GM23338 (cell line): ENCODE measurements at regions not wholly inside any gene's neighbourhood (a gene's known extent, or its start where the extent isn't known, plus 50 kb on each side); places are given as distances from the start of the nearest gene placed in this dataset.

ENCODE experiments used
- ATAC-seq: fragments of 200-7000 bp; cut with Tn5 transposase; 3 replicates; pipeline ENCODE4 v1.9.1; 2020
- DNase-seq: peaks from one replicate; pipeline ENCODE4 v3.0.0-alpha.2; 2015; ENCODE audit warnings: low spot score
- H2AFZ ChIP-seq: fragments of 200-600 bp; sonication (generic); 2 replicates; pipeline ENCODE4 v1.8.0; 2016; ENCODE audit warnings: antibody characterized with exemption, mild to moderate bottlenecking, moderate library complexity
- H3F3A ChIP-seq: fragments of 200-600 bp; sonication (generic); replicated peaks from 2 replicates; pipeline ENCODE4 v1.8.0; 2017; ENCODE audit warnings: antibody characterized with exemption, mixed run types, low read depth
- H3K27ac ChIP-seq: fragments of 200-600 bp; sonication (generic); 2 replicates; pipeline ENCODE4 v1.6.1; 2016; ENCODE audit warnings: low read depth
- H3K27me3 ChIP-seq: fragments of 200-600 bp; sonication (generic); 2 replicates; pipeline ENCODE4 v1.8.0; 2016; ENCODE audit warnings: mild to moderate bottlenecking, mixed run types, moderate library complexity; ENCODE audit not compliant: insufficient read depth
- H3K36me3 ChIP-seq: fragments of 200-600 bp; sonication (generic); 2 replicates; pipeline ENCODE4 v1.8.0; 2016; ENCODE audit warnings: mild to moderate bottlenecking; ENCODE audit not compliant: insufficient read depth
- H3K4me1 ChIP-seq: fragments of 200-600 bp; sonication (generic); 2 replicates; pipeline ENCODE4 v1.8.0; 2016; ENCODE audit warnings: mild to moderate bottlenecking, moderate library complexity; ENCODE audit not compliant: insufficient read depth
- H3K4me2 ChIP-seq: fragments of 200-600 bp; sonication (generic); 2 replicates; pipeline ENCODE4 v1.7.1; 2017; ENCODE audit warnings: mixed run types
- H3K4me3 ChIP-seq: fragments of 200-600 bp; sonication (generic); 2 replicates; pipeline ENCODE4 v1.6.1; 2016; ENCODE audit warnings: mixed run types
- H3K79me2 ChIP-seq: fragments of 200-600 bp; sonication (generic); replicated peaks from 2 replicates; pipeline ENCODE4 v1.8.0; 2017; ENCODE audit warnings: mild to moderate bottlenecking; ENCODE audit not compliant: insufficient read depth
- H3K9me2 ChIP-seq: fragments of 200-600 bp; sonication (generic); 2 replicates; pipeline ENCODE4 v1.8.0; 2017; ENCODE audit not compliant: insufficient read depth
- H4K20me1 ChIP-seq: fragments of 200-600 bp; sonication (generic); replicated peaks from 2 replicates; pipeline ENCODE4 v1.8.0; 2017; ENCODE audit warnings: mild to moderate bottlenecking; ENCODE audit not compliant: insufficient read depth
- H3K27ac Mint-ChIP-seq: 2 replicates; pipeline ENCODE4 v1.8.0; 2020; ENCODE audit warnings: inconsistent platforms, mild to moderate bottlenecking, moderate library complexity, mixed read lengths
- H3K27me3 Mint-ChIP-seq: 3 replicates; pipeline ENCODE4 v1.8.0; 2022; ENCODE audit warnings: low read depth, mild to moderate bottlenecking, moderate library complexity, mixed read lengths, inconsistent platforms; ENCODE audit not compliant: insufficient read depth, poor library complexity
- H3K36me3 Mint-ChIP-seq: 3 replicates; pipeline ENCODE4 v1.8.0; 2021; ENCODE audit warnings: low read depth, mild to moderate bottlenecking, inconsistent platforms, moderate library complexity, mixed read lengths
- H3K4me1 Mint-ChIP-seq: 3 replicates; pipeline ENCODE4 v1.8.0; 2020; ENCODE audit warnings: mild to moderate bottlenecking, inconsistent platforms, mixed read lengths
- H3K4me3 Mint-ChIP-seq: 3 replicates; pipeline ENCODE4 v1.8.0; 2021; ENCODE audit warnings: moderate library complexity, mild to moderate bottlenecking, inconsistent platforms, mixed read lengths
- H3K9me3 Mint-ChIP-seq: 3 replicates; pipeline ENCODE4 v1.8.0; 2020; ENCODE audit warnings: moderate library complexity, mild to moderate bottlenecking, inconsistent platforms, mixed read lengths
- CREB1 ChIP-seq: fragments of 250-450 bp; sonication (Bioruptor Pico); IDR thresholded peaks from 2 replicates; pipeline ENCODE4 v1.5.0; 2020; ENCODE audit warnings: low read depth, mild to moderate bottlenecking, moderate library complexity
- EZH2 ChIP-seq: fragments of 200-600 bp; sonication (generic); IDR thresholded peaks from one replicate; pipeline ENCODE4 v1.8.0; 2017; ENCODE audit warnings: antibody characterized with exemption, mild to moderate bottlenecking, low read depth; ENCODE audit not compliant: unreplicated experiment
- EZH2phosphoT487 ChIP-seq: fragments of 200-600 bp; sonication (generic); IDR thresholded peaks from one replicate; pipeline ENCODE4 v1.8.1; 2018; ENCODE audit warnings: antibody characterized with exemption; ENCODE audit not compliant: unreplicated experiment
- JUNB ChIP-seq: IDR thresholded peaks from one replicate; pipeline ENCODE4 v1.6.1; 2016; ENCODE audit warnings: antibody characterized with exemption; ENCODE audit not compliant: unreplicated experiment
- NANOG ChIP-seq: IDR thresholded peaks from 2 replicates; pipeline ENCODE4 v1.6.1; 2016; ENCODE audit warnings: antibody characterized with exemption, borderline replicate concordance
- POLR2AphosphoS5 ChIP-seq: IDR thresholded peaks from 2 replicates; pipeline ENCODE4 v1.6.1; 2016; ENCODE audit warnings: antibody characterized with exemption, low read depth
- STAT1 ChIP-seq: IDR thresholded peaks from one replicate; pipeline ENCODE4 v1.6.1; 2016; ENCODE audit warnings: antibody characterized with exemption; ENCODE audit not compliant: unreplicated experiment
- ZNF114 ChIP-seq: fragments of 250-450 bp; sonication (Bioruptor Pico); IDR thresholded peaks from 2 replicates; pipeline ENCODE4 v1.5.0; 2020; ENCODE audit warnings: mild to moderate bottlenecking, moderate library complexity
- ZNF331 ChIP-seq: fragments of 250-450 bp; sonication (Bioruptor Pico); IDR thresholded peaks from 2 replicates; pipeline ENCODE4 v1.5.0; 2020; ENCODE audit warnings: low read depth, mild to moderate bottlenecking, moderate library complexity
- TF ChIP-seq, protein P1 (sequence below), 2 experiments: fragments of 200-600 bp in 1 of 2; sonication (generic) in 1 of 2; conservative IDR thresholded peaks; 2 replicates each; pipeline versions ENCODE4 v1.5.1 to v1.6.1; 2016 to 2017; ENCODE audit warnings: antibody characterized with exemption in 2 of 2, low read depth in 2 of 2, mild to moderate bottlenecking in 2 of 2, moderate library complexity in 1 of 2
- TF ChIP-seq, protein P2 (sequence below): IDR thresholded peaks from one replicate; pipeline ENCODE4 v1.6.1; 2018; ENCODE audit warnings: antibody characterized with exemption; ENCODE audit not compliant: unreplicated experiment
- TF ChIP-seq, protein P3 (sequence below): fragments of 250-450 bp; sonication (Bioruptor Pico); IDR thresholded peaks from 2 replicates; pipeline ENCODE4 v1.5.0; 2020; ENCODE audit warnings: mild to moderate bottlenecking, moderate library complexity
- TF ChIP-seq, protein P4 (sequence below): IDR thresholded peaks from 2 replicates; pipeline ENCODE4 v1.6.1; 2016; ENCODE audit warnings: antibody characterized with exemption

DNA sequence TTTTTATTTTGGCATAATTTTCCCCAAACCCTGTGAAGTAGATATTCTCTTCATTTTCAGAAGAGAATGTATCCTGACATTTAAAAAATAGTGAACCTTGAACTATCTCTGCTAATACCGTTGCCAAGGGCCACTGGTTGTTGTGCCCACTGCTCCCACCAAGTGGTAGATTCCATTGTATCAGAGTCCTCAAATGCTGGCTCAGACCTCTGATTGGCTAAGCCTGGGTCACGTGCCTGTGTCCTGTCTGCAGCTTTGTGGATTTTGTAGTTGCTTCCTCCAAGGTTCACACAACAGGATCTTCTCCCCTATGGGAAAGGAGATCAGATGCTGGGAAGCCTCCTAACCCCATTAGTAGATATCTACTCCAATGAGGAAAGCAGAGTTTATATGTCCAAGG lies 104.8 kb upstream of the CASK start:
- H2AFZ ChIP-seq, result no peak overlapping the region

More for the DNA sequence above, 104.8 kb upstream of the CASK start:
- H3K4me1 ChIP-seq, result no peaks in the 10 kb centered on the region
- H3K27me3 Mint-ChIP-seq, result no peaks in the 10 kb centered on the region
- H3K36me3 ChIP-seq, result no peaks in the 10 kb centered on the region
- no peak overlapping the region for H3K4me3 ChIP-seq
- DNase-seq (no peak), ATAC-seq (no peak)
- no peaks in the 10 kb centered on the region for H3F3A ChIP-seq
- H3K4me2 ChIP-seq, result no peak overlapping the region
- TF ChIP-seq JUNB (no peak), ZNF114 (CRISPR knock-in tag) (no peak), STAT1 (no peak), EZH2phosphoT487 (no peak), POLR2AphosphoS5 (no peak), ZNF331 (CRISPR knock-in tag) (no peak), CREB1 (CRISPR knock-in tag) (no peak), NANOG (no peak), EZH2 (no peak)
- TF ChIP-seq, protein P1, sequence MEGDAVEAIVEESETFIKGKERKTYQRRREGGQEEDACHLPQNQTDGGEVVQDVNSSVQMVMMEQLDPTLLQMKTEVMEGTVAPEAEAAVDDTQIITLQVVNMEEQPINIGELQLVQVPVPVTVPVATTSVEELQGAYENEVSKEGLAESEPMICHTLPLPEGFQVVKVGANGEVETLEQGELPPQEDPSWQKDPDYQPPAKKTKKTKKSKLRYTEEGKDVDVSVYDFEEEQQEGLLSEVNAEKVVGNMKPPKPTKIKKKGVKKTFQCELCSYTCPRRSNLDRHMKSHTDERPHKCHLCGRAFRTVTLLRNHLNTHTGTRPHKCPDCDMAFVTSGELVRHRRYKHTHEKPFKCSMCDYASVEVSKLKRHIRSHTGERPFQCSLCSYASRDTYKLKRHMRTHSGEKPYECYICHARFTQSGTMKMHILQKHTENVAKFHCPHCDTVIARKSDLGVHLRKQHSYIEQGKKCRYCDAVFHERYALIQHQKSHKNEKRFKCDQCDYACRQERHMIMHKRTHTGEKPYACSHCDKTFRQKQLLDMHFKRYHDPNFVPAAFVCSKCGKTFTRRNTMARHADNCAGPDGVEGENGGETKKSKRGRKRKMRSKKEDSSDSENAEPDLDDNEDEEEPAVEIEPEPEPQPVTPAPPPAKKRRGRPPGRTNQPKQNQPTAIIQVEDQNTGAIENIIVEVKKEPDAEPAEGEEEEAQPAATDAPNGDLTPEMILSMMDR (conservative IDR thresholded peaks at IDR 0.05; ENCODE audit: low read depth in 2 of 2), result no peak
- TF ChIP-seq, protein P2, sequence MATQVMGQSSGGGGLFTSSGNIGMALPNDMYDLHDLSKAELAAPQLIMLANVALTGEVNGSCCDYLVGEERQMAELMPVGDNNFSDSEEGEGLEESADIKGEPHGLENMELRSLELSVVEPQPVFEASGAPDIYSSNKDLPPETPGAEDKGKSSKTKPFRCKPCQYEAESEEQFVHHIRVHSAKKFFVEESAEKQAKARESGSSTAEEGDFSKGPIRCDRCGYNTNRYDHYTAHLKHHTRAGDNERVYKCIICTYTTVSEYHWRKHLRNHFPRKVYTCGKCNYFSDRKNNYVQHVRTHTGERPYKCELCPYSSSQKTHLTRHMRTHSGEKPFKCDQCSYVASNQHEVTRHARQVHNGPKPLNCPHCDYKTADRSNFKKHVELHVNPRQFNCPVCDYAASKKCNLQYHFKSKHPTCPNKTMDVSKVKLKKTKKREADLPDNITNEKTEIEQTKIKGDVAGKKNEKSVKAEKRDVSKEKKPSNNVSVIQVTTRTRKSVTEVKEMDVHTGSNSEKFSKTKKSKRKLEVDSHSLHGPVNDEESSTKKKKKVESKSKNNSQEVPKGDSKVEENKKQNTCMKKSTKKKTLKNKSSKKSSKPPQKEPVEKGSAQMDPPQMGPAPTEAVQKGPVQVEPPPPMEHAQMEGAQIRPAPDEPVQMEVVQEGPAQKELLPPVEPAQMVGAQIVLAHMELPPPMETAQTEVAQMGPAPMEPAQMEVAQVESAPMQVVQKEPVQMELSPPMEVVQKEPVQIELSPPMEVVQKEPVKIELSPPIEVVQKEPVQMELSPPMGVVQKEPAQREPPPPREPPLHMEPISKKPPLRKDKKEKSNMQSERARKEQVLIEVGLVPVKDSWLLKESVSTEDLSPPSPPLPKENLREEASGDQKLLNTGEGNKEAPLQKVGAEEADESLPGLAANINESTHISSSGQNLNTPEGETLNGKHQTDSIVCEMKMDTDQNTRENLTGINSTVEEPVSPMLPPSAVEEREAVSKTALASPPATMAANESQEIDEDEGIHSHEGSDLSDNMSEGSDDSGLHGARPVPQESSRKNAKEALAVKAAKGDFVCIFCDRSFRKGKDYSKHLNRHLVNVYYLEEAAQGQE, result no peak
- TF ChIP-seq, protein P3, sequence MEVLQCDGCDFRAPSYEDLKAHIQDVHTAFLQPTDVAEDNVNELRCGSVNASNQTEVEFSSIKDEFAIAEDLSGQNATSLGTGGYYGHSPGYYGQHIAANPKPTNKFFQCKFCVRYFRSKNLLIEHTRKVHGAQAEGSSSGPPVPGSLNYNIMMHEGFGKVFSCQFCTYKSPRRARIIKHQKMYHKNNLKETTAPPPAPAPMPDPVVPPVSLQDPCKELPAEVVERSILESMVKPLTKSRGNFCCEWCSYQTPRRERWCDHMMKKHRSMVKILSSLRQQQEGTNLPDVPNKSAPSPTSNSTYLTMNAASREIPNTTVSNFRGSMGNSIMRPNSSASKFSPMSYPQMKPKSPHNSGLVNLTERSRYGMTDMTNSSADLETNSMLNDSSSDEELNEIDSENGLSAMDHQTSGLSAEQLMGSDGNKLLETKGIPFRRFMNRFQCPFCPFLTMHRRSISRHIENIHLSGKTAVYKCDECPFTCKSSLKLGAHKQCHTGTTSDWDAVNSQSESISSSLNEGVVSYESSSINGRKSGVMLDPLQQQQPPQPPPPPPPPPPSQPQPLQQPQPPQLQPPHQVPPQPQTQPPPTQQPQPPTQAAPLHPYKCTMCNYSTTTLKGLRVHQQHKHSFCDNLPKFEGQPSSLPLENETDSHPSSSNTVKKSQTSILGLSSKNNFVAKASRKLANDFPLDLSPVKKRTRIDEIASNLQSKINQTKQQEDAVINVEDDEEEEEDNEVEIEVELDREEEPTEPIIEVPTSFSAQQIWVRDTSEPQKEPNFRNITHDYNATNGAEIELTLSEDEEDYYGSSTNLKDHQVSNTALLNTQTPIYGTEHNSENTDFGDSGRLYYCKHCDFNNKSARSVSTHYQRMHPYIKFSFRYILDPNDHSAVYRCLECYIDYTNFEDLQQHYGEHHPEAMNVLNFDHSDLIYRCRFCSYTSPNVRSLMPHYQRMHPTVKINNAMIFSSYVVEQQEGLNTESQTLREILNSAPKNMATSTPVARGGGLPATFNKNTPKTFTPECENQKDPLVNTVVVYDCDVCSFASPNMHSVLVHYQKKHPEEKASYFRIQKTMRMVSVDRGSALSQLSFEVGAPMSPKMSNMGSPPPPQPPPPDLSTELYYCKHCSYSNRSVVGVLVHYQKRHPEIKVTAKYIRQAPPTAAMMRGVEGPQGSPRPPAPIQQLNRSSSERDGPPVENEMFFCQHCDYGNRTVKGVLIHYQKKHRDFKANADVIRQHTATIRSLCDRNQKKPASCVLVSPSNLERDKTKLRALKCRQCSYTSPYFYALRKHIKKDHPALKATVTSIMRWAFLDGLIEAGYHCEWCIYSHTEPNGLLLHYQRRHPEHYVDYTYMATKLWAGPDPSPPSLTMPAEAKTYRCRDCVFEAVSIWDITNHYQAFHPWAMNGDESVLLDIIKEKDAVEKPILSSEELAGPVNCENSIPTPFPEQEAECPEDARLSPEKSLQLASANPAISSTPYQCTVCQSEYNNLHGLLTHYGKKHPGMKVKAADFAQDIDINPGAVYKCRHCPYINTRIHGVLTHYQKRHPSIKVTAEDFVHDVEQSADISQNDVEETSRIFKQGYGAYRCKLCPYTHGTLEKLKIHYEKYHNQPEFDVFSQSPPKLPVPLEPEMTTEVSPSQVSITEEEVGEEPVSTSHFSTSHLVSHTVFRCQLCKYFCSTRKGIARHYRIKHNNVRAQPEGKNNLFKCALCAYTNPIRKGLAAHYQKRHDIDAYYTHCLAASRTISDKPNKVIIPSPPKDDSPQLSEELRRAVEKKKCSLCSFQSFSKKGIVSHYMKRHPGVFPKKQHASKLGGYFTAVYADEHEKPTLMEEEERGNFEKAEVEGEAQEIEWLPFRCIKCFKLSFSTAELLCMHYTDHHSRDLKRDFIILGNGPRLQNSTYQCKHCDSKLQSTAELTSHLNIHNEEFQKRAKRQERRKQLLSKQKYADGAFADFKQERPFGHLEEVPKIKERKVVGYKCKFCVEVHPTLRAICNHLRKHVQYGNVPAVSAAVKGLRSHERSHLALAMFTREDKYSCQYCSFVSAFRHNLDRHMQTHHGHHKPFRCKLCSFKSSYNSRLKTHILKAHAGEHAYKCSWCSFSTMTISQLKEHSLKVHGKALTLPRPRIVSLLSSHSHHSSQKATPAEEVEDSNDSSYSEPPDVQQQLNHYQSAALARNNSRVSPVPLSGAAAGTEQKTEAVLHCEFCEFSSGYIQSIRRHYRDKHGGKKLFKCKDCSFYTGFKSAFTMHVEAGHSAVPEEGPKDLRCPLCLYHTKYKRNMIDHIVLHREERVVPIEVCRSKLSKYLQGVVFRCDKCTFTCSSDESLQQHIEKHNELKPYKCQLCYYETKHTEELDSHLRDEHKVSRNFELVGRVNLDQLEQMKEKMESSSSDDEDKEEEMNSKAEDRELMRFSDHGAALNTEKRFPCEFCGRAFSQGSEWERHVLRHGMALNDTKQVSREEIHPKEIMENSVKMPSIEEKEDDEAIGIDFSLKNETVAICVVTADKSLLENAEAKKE (CRISPR knock-in tag), result no peak
- TF ChIP-seq, protein P4, sequence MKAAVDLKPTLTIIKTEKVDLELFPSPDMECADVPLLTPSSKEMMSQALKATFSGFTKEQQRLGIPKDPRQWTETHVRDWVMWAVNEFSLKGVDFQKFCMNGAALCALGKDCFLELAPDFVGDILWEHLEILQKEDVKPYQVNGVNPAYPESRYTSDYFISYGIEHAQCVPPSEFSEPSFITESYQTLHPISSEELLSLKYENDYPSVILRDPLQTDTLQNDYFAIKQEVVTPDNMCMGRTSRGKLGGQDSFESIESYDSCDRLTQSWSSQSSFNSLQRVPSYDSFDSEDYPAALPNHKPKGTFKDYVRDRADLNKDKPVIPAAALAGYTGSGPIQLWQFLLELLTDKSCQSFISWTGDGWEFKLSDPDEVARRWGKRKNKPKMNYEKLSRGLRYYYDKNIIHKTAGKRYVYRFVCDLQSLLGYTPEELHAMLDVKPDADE, result no peak
- no peak overlapping the region for H3K27ac ChIP-seq
- no peak overlapping the region for H3K4me3 Mint-ChIP-seq
- no peaks in the 10 kb centered on the region for H3K79me2 ChIP-seq
- H3K9me3 Mint-ChIP-seq, result no peaks in the 10 kb centered on the region; the same call in 1 of the 3 replicates
- H3K9me2 ChIP-seq, result no peaks in the 10 kb centered on the region
- H3K27me3 ChIP-seq, result no peaks in the 10 kb centered on the region
- no peaks in the 10 kb centered on the region for H4K20me1 ChIP-seq
- no peak overlapping the region for H3K27ac Mint-ChIP-seq
- H3K36me3 Mint-ChIP-seq, result peaks cover 3% of the 10 kb centered on the region; the same call in 1 of the 3 replicates
- no peaks in the 10 kb centered on the region for H3K4me1 Mint-ChIP-seq
